ENCODE measurements at regions not wholly inside any gene's neighbourhood (a gene's known extent, or its start where the extent isn't known, plus 50 kb on each side); places are given as distances from the start of the nearest gene placed in this dataset.

DNA sequence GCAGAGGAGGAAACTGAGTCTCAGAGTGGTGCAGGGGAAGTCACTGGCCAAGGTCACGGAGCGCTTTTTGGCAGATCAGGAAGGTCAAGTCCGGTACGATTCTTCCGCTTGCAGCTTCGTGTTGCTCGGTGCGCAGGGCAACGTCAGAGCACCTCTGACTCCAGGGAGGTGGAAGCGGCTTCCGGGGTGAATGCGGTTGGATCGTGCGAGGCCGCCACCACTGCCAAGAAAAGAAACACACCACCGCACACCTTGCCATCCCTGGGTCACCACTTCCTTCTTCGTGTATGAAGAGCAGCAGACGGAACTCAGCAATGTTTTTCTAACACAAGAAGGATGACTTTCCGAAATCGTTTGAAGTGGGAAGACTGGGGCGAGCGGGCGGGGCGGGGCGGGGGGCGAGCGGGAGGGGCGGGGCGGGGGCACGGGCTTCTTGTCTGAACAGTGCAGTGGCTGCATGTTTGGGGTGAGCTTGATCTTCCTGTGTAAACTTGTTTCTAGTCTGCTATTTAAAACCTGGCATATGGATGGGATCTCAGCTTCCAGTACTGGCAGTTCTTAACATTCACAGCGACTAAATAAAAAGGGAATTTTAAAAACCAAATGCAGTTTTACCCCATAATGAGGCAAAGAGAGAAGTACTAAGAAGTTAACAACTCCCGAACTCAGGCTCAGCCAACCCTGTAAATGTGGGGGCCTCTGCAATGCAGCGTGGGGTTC is 300.0 kb downstream of the RRAGC start:
- TF ChIP-seq, protein P1, sequence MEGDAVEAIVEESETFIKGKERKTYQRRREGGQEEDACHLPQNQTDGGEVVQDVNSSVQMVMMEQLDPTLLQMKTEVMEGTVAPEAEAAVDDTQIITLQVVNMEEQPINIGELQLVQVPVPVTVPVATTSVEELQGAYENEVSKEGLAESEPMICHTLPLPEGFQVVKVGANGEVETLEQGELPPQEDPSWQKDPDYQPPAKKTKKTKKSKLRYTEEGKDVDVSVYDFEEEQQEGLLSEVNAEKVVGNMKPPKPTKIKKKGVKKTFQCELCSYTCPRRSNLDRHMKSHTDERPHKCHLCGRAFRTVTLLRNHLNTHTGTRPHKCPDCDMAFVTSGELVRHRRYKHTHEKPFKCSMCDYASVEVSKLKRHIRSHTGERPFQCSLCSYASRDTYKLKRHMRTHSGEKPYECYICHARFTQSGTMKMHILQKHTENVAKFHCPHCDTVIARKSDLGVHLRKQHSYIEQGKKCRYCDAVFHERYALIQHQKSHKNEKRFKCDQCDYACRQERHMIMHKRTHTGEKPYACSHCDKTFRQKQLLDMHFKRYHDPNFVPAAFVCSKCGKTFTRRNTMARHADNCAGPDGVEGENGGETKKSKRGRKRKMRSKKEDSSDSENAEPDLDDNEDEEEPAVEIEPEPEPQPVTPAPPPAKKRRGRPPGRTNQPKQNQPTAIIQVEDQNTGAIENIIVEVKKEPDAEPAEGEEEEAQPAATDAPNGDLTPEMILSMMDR (IDR thresholded peaks at IDR 0.05): no peak
- TF ChIP-seq POLR2A (IDR thresholded peaks at IDR 0.05): no peak
- TF ChIP-seq POLR2AphosphoS5 (IDR thresholded peaks at IDR 0.05; ENCODE audit: insufficient read depth in 1 of 2, low read depth in 1 of 2): no peak

All from vagina (tissue), 2 donors.